Erythroblast (primary cell): ENCODE measurements at regions not wholly inside any gene's neighbourhood (a gene's known extent, or its start where the extent isn't known, plus 50 kb on each side); places are given as distances from the start of the nearest gene placed in this dataset.

Experiments used
- GATA1 ChIP-seq: IDR thresholded peaks from 2 replicates; pipeline ENCODE4 v1.6.1; 2011; ENCODE audit warnings: low read depth, mild to moderate bottlenecking, control low read depth, low read length, moderate library complexity
- POLR2A ChIP-seq: IDR thresholded peaks from 2 replicates; pipeline ENCODE4 v1.6.1; 2011; ENCODE audit warnings: mild to moderate bottlenecking, low read length

DNA sequence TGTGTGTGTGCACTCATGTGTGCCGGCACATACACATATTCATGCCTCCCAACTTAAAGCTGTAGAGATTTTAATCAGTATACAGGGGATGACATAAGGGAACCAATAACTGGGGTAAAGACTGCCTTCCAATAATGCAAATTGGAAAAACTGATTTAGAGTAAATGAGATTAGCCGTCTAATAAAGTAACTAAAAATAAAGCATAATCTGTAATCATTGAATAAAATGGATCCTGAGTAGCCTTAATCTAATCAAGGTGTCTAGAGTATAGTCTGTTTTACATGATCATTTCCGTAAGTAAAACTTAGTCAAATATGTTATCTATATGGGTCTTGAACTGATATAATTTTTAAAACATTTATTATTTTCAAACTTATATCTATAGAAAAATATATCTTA, 925.8 kb downstream of the FSTL5 start:
- TF ChIP-seq POLR2A (no peak), GATA1 (no peak)
